Endothelial cell (in vitro differentiated cells): ENCODE measurements at regions not wholly inside any gene's neighbourhood (a gene's known extent, or its start where the extent isn't known, plus 50 kb on each side); places are given as distances from the start of the nearest gene placed in this dataset.

Experiments
- DNase-seq: peaks from one replicate; pipeline ENCODE4 v3.0.0; 2021; ENCODE audit warnings: low spot score
- H3K27ac Mint-ChIP-seq: one replicate; pipeline ENCODE4 v1.8.0; 2021; ENCODE audit warnings: mixed read lengths, inconsistent platforms; ENCODE audit not compliant: unreplicated experiment
- H3K27me3 Mint-ChIP-seq: one replicate; pipeline ENCODE4 v1.8.0; 2021; ENCODE audit warnings: mild to moderate bottlenecking, moderate library complexity, mixed read lengths, inconsistent platforms; ENCODE audit not compliant: unreplicated experiment
- H3K36me3 Mint-ChIP-seq: one replicate; pipeline ENCODE4 v1.8.0; 2021; ENCODE audit warnings: mild to moderate bottlenecking, low read depth, mixed read lengths, inconsistent platforms; ENCODE audit not compliant: unreplicated experiment
- H3K4me1 Mint-ChIP-seq: one replicate; pipeline ENCODE4 v1.8.0; 2021; ENCODE audit warnings: mild to moderate bottlenecking, mixed read lengths, inconsistent platforms; ENCODE audit not compliant: unreplicated experiment
- H3K4me3 Mint-ChIP-seq: one replicate; pipeline ENCODE4 v1.8.0; 2021; ENCODE audit warnings: mild to moderate bottlenecking, mixed read lengths, inconsistent platforms; ENCODE audit not compliant: unreplicated experiment
- H3K9me3 Mint-ChIP-seq: one replicate; pipeline ENCODE4 v1.8.0; 2021; ENCODE audit warnings: mixed read lengths, inconsistent platforms; ENCODE audit not compliant: unreplicated experiment
- TF ChIP-seq, protein P1 (sequence below): fragments of 200-600 bp; sonication (generic); IDR thresholded peaks from one replicate; pipeline ENCODE4 v1.5.0; 2021; ENCODE audit warnings: antibody characterized with exemption; ENCODE audit not compliant: unreplicated experiment

DNA sequence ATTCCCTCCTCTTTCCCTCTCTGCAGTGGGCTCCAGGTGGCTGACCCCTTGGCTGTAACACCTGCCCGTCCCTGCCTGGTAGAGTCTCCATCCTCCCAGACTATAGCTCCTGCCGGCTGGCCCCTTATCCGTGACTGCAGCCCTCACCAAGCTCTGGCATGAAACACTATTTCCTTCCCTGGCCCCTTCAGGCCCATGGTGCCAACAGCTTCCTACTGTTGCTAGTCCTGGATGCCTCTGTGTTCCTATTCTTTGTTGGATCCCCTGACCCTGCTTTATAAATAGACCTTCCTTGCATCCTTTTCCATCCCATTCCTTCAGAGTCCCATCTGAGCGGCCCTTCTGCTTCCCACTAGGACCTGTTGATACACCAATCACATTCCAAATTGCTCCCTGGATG, 195.0 kb downstream of the ZNF326 start:
- Mint-ChIP-seq H3K4me1 (no peaks in the 10 kb centered on the region), H3K36me3 (no peaks in the 10 kb centered on the region), H3K9me3 (no peaks in the 10 kb centered on the region), H3K4me3 (no peak overlapping the region), H3K27me3 (no peaks in the 10 kb centered on the region), H3K27ac (no peak overlapping the region)
- TF ChIP-seq, protein P1, sequence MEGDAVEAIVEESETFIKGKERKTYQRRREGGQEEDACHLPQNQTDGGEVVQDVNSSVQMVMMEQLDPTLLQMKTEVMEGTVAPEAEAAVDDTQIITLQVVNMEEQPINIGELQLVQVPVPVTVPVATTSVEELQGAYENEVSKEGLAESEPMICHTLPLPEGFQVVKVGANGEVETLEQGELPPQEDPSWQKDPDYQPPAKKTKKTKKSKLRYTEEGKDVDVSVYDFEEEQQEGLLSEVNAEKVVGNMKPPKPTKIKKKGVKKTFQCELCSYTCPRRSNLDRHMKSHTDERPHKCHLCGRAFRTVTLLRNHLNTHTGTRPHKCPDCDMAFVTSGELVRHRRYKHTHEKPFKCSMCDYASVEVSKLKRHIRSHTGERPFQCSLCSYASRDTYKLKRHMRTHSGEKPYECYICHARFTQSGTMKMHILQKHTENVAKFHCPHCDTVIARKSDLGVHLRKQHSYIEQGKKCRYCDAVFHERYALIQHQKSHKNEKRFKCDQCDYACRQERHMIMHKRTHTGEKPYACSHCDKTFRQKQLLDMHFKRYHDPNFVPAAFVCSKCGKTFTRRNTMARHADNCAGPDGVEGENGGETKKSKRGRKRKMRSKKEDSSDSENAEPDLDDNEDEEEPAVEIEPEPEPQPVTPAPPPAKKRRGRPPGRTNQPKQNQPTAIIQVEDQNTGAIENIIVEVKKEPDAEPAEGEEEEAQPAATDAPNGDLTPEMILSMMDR, result no peak
- no peak for DNase-seq

DNA sequence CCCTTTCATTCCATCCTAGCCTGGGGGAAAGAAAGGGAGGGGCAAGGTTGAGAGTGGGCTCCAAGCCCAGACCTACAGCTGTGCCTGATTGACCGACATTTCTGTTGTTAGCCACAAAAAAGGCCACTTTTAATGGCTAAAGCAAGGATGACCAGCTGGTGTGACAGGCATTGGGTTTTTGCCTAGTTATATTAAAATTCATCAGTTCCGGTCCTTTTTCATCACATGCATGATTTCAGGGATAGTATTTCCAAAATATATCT, 192.3 kb downstream of the ZNF326 start:
- H3K27me3 Mint-ChIP-seq, result no peaks in the 10 kb centered on the region
- no peak for DNase-seq
- no peak overlapping the region for H3K27ac Mint-ChIP-seq
- no peaks in the 10 kb centered on the region for H3K4me1 Mint-ChIP-seq
- no peaks in the 10 kb centered on the region for H3K9me3 Mint-ChIP-seq
- TF ChIP-seq, protein P1, result no peak
- no peaks in the 10 kb centered on the region for H3K36me3 Mint-ChIP-seq
- H3K4me3 Mint-ChIP-seq, result no peak overlapping the region

DNA sequence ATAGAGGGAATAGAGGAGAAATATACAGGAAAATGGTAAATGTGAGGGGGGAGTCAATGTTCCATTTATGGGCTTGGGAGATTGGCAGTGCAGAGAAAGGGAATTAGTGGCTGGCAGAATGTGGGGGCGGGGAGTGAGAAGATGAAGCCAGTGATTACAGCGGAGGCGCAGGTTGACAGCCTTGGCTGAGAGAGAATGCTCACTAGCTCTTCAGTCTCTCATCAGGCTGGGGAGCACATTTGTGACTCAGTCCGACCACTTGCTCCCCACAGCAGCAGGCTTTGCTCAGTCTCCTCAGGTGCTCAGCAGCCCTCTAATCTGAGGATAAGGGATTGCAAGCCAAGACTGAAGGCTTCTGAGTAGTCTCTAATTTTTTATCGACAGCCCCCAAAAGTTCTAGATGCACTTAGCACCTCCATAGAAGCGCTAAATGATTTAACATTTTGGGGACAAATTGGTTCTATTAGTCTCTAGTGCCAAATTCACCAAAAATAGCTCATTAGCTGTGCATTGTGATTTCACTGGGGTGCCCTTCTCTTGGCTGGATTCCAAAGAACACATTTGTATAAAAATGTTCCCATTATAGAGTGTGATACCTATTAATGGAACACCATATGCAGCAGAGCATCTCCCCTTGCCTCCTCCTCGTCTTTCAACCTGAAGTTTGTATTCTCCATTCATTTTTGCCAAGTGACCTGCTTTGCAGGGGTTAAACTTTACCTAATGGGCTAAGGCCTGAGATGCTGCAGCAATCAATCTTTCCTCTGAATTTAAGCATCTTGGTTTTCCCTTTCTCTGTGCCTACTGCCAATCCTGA, 191.8 kb downstream of the ZNF326 start:
- Mint-ChIP-seq H3K9me3 (no peaks in the 10 kb centered on the region), H3K4me1 (no peaks in the 10 kb centered on the region), H3K36me3 (no peaks in the 10 kb centered on the region), H3K4me3 (no peak overlapping the region), H3K27me3 (no peaks in the 10 kb centered on the region), H3K27ac (no peak overlapping the region)
- DNase-seq, result no peak
- TF ChIP-seq, protein P1, result no peak

DNA sequence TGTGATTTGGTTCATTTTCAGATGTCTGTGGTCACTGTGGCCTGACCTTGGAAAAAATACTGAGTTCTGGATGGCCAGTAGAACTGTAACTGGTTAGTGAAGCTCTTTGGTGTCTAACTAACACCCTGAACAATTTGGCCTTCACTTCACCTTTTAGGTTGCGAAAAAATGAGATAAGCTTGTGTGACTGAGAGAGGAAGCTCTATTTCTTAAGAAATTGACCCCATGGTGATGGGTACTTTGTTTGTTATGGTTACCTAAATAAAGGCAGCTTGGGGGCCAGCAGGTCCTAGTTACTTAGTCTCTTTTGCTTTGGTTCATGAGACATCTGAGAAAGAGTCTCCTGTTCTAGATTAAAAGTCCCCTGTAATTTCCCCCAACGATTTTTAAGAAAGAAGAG, 181.6 kb downstream of the ZNF326 start:
- Mint-ChIP-seq H3K4me1 (peaks cover 3% of the 10 kb centered on the region), H3K9me3 (no peaks in the 10 kb centered on the region), H3K27me3 (peaks cover 2% of the 10 kb centered on the region), H3K4me3 (no peak overlapping the region), H3K27ac (no peak overlapping the region), H3K36me3 (no peaks in the 10 kb centered on the region)
- TF ChIP-seq, protein P1, result no peak
- no peak for DNase-seq

DNA sequence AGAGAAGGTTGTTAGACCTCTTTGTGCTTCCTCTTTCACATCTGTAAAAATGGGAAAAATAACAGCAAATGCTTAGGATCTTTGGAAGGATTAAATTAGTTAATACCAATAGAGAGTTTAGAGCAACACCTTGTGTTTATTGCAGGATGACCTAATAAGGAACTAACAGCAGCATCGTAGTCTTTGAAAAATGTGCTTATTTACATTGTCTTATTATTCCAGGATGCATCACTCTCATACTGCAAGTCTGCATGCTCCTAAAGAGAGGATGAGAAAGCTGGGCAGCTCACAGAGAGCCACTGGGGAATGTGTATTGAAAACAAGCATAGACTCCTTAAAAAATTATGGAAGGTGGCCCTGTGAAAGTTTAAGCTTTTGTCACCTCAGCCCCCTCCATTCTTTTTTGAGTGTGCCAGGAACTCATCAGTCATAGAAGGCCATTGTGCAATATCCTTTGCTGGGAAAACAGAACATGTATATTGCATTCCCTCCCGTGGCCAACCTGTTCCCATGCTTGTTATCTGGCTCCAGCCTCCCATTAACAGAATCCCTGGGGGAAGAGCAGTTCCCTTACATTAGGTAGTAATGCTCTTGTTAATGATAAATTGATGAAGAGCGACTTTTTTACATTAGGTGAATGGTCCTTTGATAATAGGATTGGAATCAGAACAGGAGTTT, 180.7 kb downstream of the ZNF326 start:
- Mint-ChIP-seq H3K9me3 (no peaks in the 10 kb centered on the region), H3K27me3 (peaks cover 2% of the 10 kb centered on the region), H3K36me3 (no peaks in the 10 kb centered on the region), H3K27ac (no peak overlapping the region), H3K4me3 (no peak overlapping the region), H3K4me1 (peaks cover 3% of the 10 kb centered on the region)
- DNase-seq, result no peak
- TF ChIP-seq, protein P1, result no peak
